Omental fat pad (tissue), 3 donors: ENCODE measurements at regions not wholly inside any gene's neighbourhood (a gene's known extent, or its start where the extent isn't known, plus 50 kb on each side); places are given as distances from the start of the nearest gene placed in this dataset.

Experiments used
- ATAC-seq: fragments of 150-250 bp; one replicate; pipeline ENCODE4 v1.9.1; 2016; ENCODE audit warnings: mild to moderate bottlenecking, moderate library complexity; ENCODE audit not compliant: low FRiP score
- DNase-seq: peaks from one replicate; pipeline ENCODE4 v3.0.0-alpha.2; 2019; ENCODE audit warnings: low spot score
- CTCF ChIP-seq, 3 donors: fragments of 450-650 bp; IDR thresholded peaks; one replicate each; pipeline ENCODE4 v1.5.1; 2016 to 2017; ENCODE audit warnings: antibody characterized with exemption in 3 of 3, mild to moderate bottlenecking in 3 of 3, moderate library complexity in 2 of 3

- no peak for ATAC-seq
- TF ChIP-seq CTCF (IDR thresholded peaks at IDR 0.05), result no peak
- no peak for DNase-seq
Measured at GRCh38 chr5:167773668-167774301, 517.7 kb upstream of the WWC1 start.

GRCh38 chr5:167777746-167778145, 513.7 kb upstream of the WWC1 start:
- ATAC-seq (no peak), DNase-seq (no peak)
- TF ChIP-seq CTCF (IDR thresholded peaks at IDR 0.05), result no peak

GRCh38 chr5:167778228-167778627, 513.2 kb upstream of the WWC1 start:
- no peak for TF ChIP-seq CTCF (IDR thresholded peaks at IDR 0.05)
- ATAC-seq (no peak), DNase-seq (no peak)

- no peak for ATAC-seq
- DNase-seq, result no peak
- no peak for TF ChIP-seq CTCF (IDR thresholded peaks at IDR 0.05)
Measured at GRCh38 chr5:167779644-167780043, 511.8 kb upstream of the WWC1 start.

GRCh38 chr5:167780177-167780576, 511.3 kb upstream of the WWC1 start:
- ATAC-seq (no peak), DNase-seq (no peak)
- TF ChIP-seq CTCF (IDR thresholded peaks at IDR 0.05), result no peak

GRCh38 chr5:167783145-167783817, 508.2 kb upstream of the WWC1 start:
- no peak for DNase-seq
- no peak for ATAC-seq
- no peak for TF ChIP-seq CTCF (IDR thresholded peaks at IDR 0.05)

GRCh38 chr5:167785106-167785505, 506.3 kb upstream of the WWC1 start:
- ATAC-seq (no peak), DNase-seq (no peak)
- TF ChIP-seq CTCF (IDR thresholded peaks at IDR 0.05), result no peak
